GM12874 (cell line): ENCODE measurements at regions not wholly inside any gene's neighbourhood (a gene's known extent, or its start where the extent isn't known, plus 50 kb on each side); places are given as distances from the start of the nearest gene placed in this dataset.

Experiments
- CTCF ChIP-seq: IDR thresholded peaks from 2 replicates; pipeline ENCODE4 v1.5.1; 2011; ENCODE audit warnings: low read depth, mild to moderate bottlenecking, control low read depth, low read length, moderate library complexity; ENCODE audit not compliant: insufficient read depth

- no peak for TF ChIP-seq CTCF
Measured at GRCh38 chr18:27863780-27864430, 313.0 kb downstream of the CDH2 start.

- no peak for TF ChIP-seq CTCF
Measured at GRCh38 chr18:27862041-27862682, 314.8 kb downstream of the CDH2 start.

GRCh38 chr18:27861539-27861938 is 315.4 kb downstream of the CDH2 start:
- TF ChIP-seq CTCF = no peak

GRCh38 chr18:27860701-27861107 is 316.2 kb downstream of the CDH2 start:
- TF ChIP-seq CTCF = no peak

- no peak for TF ChIP-seq CTCF
Measured at GRCh38 chr18:27860011-27860410, 316.9 kb downstream of the CDH2 start.

- no peak for TF ChIP-seq CTCF
Measured at GRCh38 chr18:27856820-27857219, 320.1 kb downstream of the CDH2 start.

GRCh38 chr18:27855486-27855885 is 321.4 kb downstream of the CDH2 start:
- TF ChIP-seq CTCF = no peak
